Endothelial cell of umbilical vein (primary cell): ENCODE measurements at regions not wholly inside any gene's neighbourhood (a gene's known extent, or its start where the extent isn't known, plus 50 kb on each side); places are given as distances from the start of the nearest gene placed in this dataset.

ENCODE experiments used
- BruUV-seq: library from RNA; stranded (reverse); fragments of 400-500 nt; replicated peaks from 2 replicates; lab custom pipeline; 2021; lab: Mats Ljungman, UMichigan
- CTCF ChIA-PET: fragments of 300-600, 350-600 bp; sonication (Branson Sonifier 250); formaldehyde crosslinking; loops from one replicate; lab custom pipeline; 2021; ENCODE audit warnings: antibody characterized with exemption, inconsistent platforms; lab: Charles Lee
- POLR2A ChIA-PET: fragments of 300-600, 350-600 bp; sonication (Branson Sonifier 250); formaldehyde crosslinking; loops from one replicate; lab custom pipeline; 2021; ENCODE audit warnings: antibody characterized with exemption, inconsistent platforms; lab: Charles Lee
- DNase-seq: peaks from one replicate; pipeline ENCODE4 v3.0.0-alpha.2; 2011; ENCODE audit warnings: low read depth, low spot score
- FAIRE-seq: peaks from 2 replicates; lab custom pipeline; 2011; peaks lifted over from hg19 to GRCh38; lab: Jason Lieb, UNC
- H2AFZ ChIP-seq: 2 replicates; pipeline ENCODE4 v1.6.0; 2012; ENCODE audit warnings: low read depth, low read length, control low read depth, inconsistent platforms
- H3K27ac ChIP-seq: 2 replicates; pipeline ENCODE4 v1.5.1; 2011; ENCODE audit warnings: low read depth, mild to moderate bottlenecking, control low read depth, low read length, moderate library complexity; ENCODE audit not compliant: insufficient read depth
- H3K27me3 ChIP-seq, 2 experiments: 2 replicates each; pipeline versions ENCODE4 v1.6.0 to v1.6.1; 2011; ENCODE audit warnings: low read length in 2 of 2, mixed read lengths in 1 of 2; ENCODE audit not compliant: control insufficient read depth in 2 of 2, insufficient read depth in 2 of 2
- H3K36me3 ChIP-seq, 2 experiments: 2 replicates in 1 of 2; 3 replicates in 1 of 2; pipeline ENCODE4 v1.5.1; 2011; ENCODE audit warnings: low read length in 2 of 2, mild to moderate bottlenecking in 1 of 2, moderate library complexity in 1 of 2; ENCODE audit not compliant: control insufficient read depth in 2 of 2, insufficient read depth in 2 of 2; ENCODE audit errors: extremely low read depth in 1 of 2
- H3K4me1 ChIP-seq: 3 replicates; pipeline ENCODE4 v1.5.1; 2011; ENCODE audit warnings: mild to moderate bottlenecking, low read length; ENCODE audit not compliant: control insufficient read depth, insufficient read depth; ENCODE audit errors: extremely low read depth
- H3K4me2 ChIP-seq: 2 replicates; pipeline ENCODE4 v1.6.1; 2011; ENCODE audit warnings: low read length, control low read depth, mixed read lengths; ENCODE audit not compliant: insufficient read depth
- H3K4me3 ChIP-seq, 3 experiments: fragments of 200-600 bp in 1 of 3; sonication (generic), shearing (Covaris generic) in 1 of 3; replicated peaks in 1 of 3; 2 replicates each; pipeline ENCODE4 v1.5.1; 2011 to 2016; ENCODE audit warnings: control low read depth in 3 of 3, low read length in 3 of 3, mild to moderate bottlenecking in 2 of 3, inconsistent platforms in 1 of 3, low read depth in 1 of 3, moderate library complexity in 1 of 3; ENCODE audit not compliant: insufficient read depth in 1 of 3
- H3K79me2 ChIP-seq: 2 replicates; pipeline ENCODE4 v1.6.0; 2012; ENCODE audit warnings: low read length, inconsistent platforms; ENCODE audit not compliant: control insufficient read depth, insufficient read depth
- H3K9ac ChIP-seq: replicated peaks from 2 replicates; pipeline ENCODE3; 2011; ENCODE audit warnings: low read length, control low read depth; ENCODE audit not compliant: insufficient read depth; ENCODE audit errors: extremely low read depth
- H3K9me1 ChIP-seq: replicated peaks from 3 replicates; pipeline ENCODE4 v1.6.0; 2011; ENCODE audit warnings: mild to moderate bottlenecking, low read length; ENCODE audit not compliant: control insufficient read depth, insufficient read depth; ENCODE audit errors: extremely low read depth
- H3K9me3 ChIP-seq: replicated peaks from 2 replicates; pipeline ENCODE4 v1.5.1; 2012; ENCODE audit warnings: low read length, inconsistent platforms; ENCODE audit not compliant: control insufficient read depth, insufficient read depth
- H4K20me1 ChIP-seq: replicated peaks from 2 replicates; pipeline ENCODE3; 2011; ENCODE audit warnings: mild to moderate bottlenecking, low read length; ENCODE audit not compliant: control insufficient read depth, insufficient read depth; ENCODE audit errors: extremely low read depth
- EZH2 ChIP-seq: IDR thresholded peaks from 2 replicates; pipeline ENCODE4 v1.6.1; 2012; ENCODE audit warnings: borderline replicate concordance, low read depth, mild to moderate bottlenecking, moderate library complexity, low read length, inconsistent platforms; ENCODE audit not compliant: severe bottlenecking
- FOS ChIP-seq: IDR thresholded peaks from 2 replicates; pipeline ENCODE4 v1.6.1; 2011; ENCODE audit warnings: mild to moderate bottlenecking, low read length, moderate library complexity, borderline replicate concordance; ENCODE audit not compliant: insufficient read depth
- GATA2 ChIP-seq: IDR thresholded peaks from 2 replicates; pipeline ENCODE4 v1.7.0; 2011; ENCODE audit warnings: low read depth, mild to moderate bottlenecking, moderate library complexity, mixed read lengths, low read length; ENCODE audit not compliant: insufficient read length, insufficient read depth
- JUN ChIP-seq: IDR thresholded peaks from 2 replicates; pipeline ENCODE4 v1.6.1; 2011; ENCODE audit warnings: borderline replicate concordance, low read depth; ENCODE audit not compliant: insufficient read length, insufficient read depth
- MYC ChIP-seq: IDR thresholded peaks from one replicate; pipeline ENCODE4 v1.6.1; 2011; ENCODE audit warnings: mild to moderate bottlenecking, low read depth, low read length
- POLR2A ChIP-seq: IDR thresholded peaks from 2 replicates; pipeline ENCODE4 v1.6.1; 2012; ENCODE audit warnings: low read depth, mild to moderate bottlenecking, control low read depth, low read length
- POLR2AphosphoS5 ChIP-seq: IDR thresholded peaks from 2 replicates; pipeline ENCODE4 v1.6.1; 2012; ENCODE audit warnings: low read depth, mild to moderate bottlenecking, control low read depth, low read length, moderate library complexity; ENCODE audit not compliant: insufficient read depth
- dilution Hi-C: fragments of 300-500 bp; cut with MboI; formaldehyde crosslinking; loops from one replicate; pipeline ENCODE4 v1.15.0; 2019; ENCODE audit warnings: low sequenced_read_pairs; ENCODE audit not compliant: extremely low pct_ligation_motif_present
- intact Hi-C: fragments of 100-400 bp; cut with micrococcal nuclease; formaldehyde crosslinking; loops from one replicate; pipeline ENCODE4 v1.10.0; 2022
- TF ChIP-seq, protein P1 (sequence below), 2 donors: IDR thresholded peaks; 1 replicate in 1 of 2; 2 replicates in 1 of 2; pipeline ENCODE4 v1.5.1; 2011; ENCODE audit warnings: low read length in 2 of 2, mild to moderate bottlenecking in 2 of 2, moderate library complexity in 2 of 2, control low read depth in 1 of 2, inconsistent platforms in 1 of 2, low read depth in 1 of 2; ENCODE audit not compliant: insufficient read depth in 1 of 2; ENCODE audit errors: extremely low read depth in 1 of 2
- TF ChIP-seq, protein P2 (sequence below): IDR thresholded peaks from 2 replicates; pipeline ENCODE4 v1.6.1; 2011; ENCODE audit not compliant: insufficient read depth, insufficient read length

DNA sequence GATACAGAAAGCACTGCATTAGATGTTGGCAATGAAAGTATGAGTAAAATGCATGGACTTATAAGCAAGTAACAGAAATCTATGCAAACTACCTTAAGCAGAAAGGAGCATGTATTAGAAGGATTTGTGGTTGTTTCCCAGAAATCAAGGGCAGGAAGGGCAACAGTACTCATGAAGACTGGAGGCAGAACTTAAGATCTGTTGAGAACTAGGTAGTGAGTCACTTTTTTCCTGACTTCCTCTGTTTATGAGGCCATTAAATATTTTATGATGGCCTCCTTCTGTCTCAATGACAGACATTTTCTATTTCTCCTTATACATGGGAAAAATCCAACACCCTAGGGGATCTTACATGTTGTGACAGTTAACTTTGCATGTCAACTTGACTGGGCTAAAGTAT lies 398.2 kb downstream of the MID1IP1 start:
- H3K4me3 ChIP-seq: no peak overlapping the region
- no peaks in the 10 kb centered on the region for H3K79me2 ChIP-seq
- no peaks in the 10 kb centered on the region for H4K20me1 ChIP-seq
- H3K9me3 ChIP-seq: no peaks in the 10 kb centered on the region
- no peaks in the 10 kb centered on the region for H3K4me1 ChIP-seq
- POLR2A ChIA-PET: no interaction called here
- no peak for DNase-seq
- no peaks in the 10 kb centered on the region for H3K9me1 ChIP-seq
- CTCF ChIA-PET: no interaction called here
- no peaks in the 10 kb centered on the region for H3K27me3 ChIP-seq
- TF ChIP-seq GATA2: no peak
- peak; percentile 70 for FAIRE-seq
- no peak overlapping the region for H3K9ac ChIP-seq
- intact Hi-C loops: no loop called here
- dilution Hi-C loops: no loop called here
- no peaks in the 10 kb centered on the region for H3K36me3 ChIP-seq
- BruUV-seq: no TSS peak
- no peak overlapping the region for H3K4me2 ChIP-seq
- no peak overlapping the region for H2AFZ ChIP-seq
- no peak overlapping the region for H3K27ac ChIP-seq

DNA sequence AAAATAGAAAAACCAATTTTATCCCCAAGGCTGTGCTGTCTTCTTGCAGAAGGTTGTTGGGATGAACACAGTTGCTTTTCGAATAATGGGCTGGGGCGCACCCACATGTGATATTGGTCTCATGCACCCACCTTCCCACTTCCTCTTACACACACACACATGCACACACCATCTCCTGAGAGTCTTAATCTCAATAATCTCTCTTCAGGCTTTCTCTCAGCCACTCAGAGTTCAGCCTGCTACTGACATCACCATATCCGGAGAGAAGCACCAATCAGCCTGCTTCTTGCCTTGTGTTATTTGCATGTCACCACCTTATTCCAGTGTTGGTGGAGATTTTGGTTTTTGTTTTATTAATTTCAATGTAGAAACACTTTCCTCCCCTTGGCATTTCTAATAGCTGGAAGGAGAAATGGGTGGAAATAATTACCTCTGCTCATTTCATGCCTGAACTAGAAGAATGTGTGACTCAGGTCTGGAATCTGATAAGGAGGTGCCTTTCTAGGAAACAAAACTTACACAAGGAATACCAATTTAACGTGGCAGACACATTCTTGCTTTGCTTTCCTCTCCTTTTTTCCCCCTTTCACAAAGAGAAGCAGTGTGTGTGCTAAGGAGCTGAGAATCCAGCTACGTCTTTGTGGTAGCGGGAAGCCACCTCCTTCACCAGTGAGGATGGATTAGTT lies 400.2 kb downstream of the MID1IP1 start:
- no TSS peak for BruUV-seq
- dilution Hi-C loops (no loop called here), intact Hi-C loops (no loop called here)
- peak overlapping the region; percentile 42 for H2AFZ ChIP-seq
- ChIA-PET CTCF (no interaction called here), POLR2A (no interaction called here)
- H3K4me1 ChIP-seq: no peaks in the 10 kb centered on the region
- TF ChIP-seq MYC (no peak), JUN (no peak), FOS (no peak), POLR2AphosphoS5 (no peak), POLR2A (no peak), GATA2 (no peak), EZH2 (no peak)
- TF ChIP-seq, protein P1, sequence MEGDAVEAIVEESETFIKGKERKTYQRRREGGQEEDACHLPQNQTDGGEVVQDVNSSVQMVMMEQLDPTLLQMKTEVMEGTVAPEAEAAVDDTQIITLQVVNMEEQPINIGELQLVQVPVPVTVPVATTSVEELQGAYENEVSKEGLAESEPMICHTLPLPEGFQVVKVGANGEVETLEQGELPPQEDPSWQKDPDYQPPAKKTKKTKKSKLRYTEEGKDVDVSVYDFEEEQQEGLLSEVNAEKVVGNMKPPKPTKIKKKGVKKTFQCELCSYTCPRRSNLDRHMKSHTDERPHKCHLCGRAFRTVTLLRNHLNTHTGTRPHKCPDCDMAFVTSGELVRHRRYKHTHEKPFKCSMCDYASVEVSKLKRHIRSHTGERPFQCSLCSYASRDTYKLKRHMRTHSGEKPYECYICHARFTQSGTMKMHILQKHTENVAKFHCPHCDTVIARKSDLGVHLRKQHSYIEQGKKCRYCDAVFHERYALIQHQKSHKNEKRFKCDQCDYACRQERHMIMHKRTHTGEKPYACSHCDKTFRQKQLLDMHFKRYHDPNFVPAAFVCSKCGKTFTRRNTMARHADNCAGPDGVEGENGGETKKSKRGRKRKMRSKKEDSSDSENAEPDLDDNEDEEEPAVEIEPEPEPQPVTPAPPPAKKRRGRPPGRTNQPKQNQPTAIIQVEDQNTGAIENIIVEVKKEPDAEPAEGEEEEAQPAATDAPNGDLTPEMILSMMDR (IDR thresholded peaks at IDR 0.05; ENCODE audit: extremely low read depth in 1 of 2, insufficient read depth in 1 of 2, low read depth in 1 of 2, low read length in 2 of 2): no peak
- TF ChIP-seq, protein P2, sequence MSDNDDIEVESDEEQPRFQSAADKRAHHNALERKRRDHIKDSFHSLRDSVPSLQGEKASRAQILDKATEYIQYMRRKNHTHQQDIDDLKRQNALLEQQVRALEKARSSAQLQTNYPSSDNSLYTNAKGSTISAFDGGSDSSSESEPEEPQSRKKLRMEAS: no peak
- H3K9me3 ChIP-seq: no peaks in the 10 kb centered on the region
- FAIRE-seq (peak; percentile 24), DNase-seq (no peak)
- no peak overlapping the region for H3K27ac ChIP-seq
- H3K9me1 ChIP-seq: no peaks in the 10 kb centered on the region
- H3K79me2 ChIP-seq: no peaks in the 10 kb centered on the region
- no peaks in the 10 kb centered on the region for H4K20me1 ChIP-seq
- H3K27me3 ChIP-seq: no peaks in the 10 kb centered on the region
- H3K4me3 ChIP-seq: no peak overlapping the region
- no peaks in the 10 kb centered on the region for H3K36me3 ChIP-seq
- H3K9ac ChIP-seq: no peak overlapping the region
- H3K4me2 ChIP-seq: no peak overlapping the region
